Stimulated activated CD4-positive, alpha-beta T cell treated with anti-CD3 and anti-CD28 coated beads, Interleukin-1b, Interleukin-23, amount 100 ng/mL, for 24 hours (primary cell): ENCODE measurements at regions not wholly inside any gene's neighbourhood (a gene's known extent, or its start where the extent isn't known, plus 50 kb on each side); places are given as distances from the start of the nearest gene placed in this dataset.

Experiments
- DNase-seq, 4 experiments: peaks; one replicate each; pipeline ENCODE4 v3.0.0-alpha.2; 2020; ENCODE audit warnings: low read depth in 4 of 4, low spot score in 1 of 4

- no peak for DNase-seq
Measured at GRCh38 chr5:116944183-116944582, 369.6 kb upstream of the SEMA6A start.

DNA sequence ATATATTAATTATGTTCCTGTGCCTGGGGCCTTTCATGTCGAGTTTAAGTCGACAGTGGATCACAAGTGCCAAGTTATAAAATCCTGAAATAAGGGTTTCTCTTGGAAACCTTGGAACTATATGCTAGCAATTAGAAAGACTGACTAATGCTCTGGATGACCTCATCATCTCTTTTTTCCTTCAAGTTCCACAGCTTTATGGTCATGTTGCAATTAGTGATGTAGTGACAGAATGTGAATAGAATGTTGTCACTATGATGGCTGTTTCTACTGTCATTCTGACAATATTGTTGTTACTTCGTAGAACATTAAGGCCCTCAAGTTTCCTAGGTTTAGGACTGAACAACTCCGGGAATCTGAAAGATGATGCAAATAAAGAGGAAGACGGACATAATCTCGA is 368.0 kb upstream of the SEMA6A start:
- no peak for DNase-seq

DNA sequence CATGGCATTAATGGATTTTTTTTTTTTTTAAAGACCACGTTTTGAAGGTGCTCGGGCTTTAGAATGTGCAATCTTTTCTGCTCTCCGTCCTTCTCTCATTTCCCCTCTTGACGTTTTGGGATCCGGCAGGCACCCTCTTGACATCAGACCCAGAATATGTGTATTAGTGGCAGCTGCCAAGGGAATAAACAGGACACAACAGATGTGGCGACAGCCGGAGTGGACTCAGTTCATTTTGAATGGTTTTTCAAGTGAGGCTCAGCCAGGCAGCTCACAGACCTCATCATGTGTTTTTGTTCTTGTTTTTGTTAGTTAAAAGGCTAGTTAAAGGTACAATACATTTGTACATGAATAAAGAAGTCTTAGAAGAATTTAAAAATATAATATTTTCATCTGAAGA is 365.0 kb upstream of the SEMA6A start:
- no peak for DNase-seq

- no peak for DNase-seq
Measured at GRCh38 chr5:116938488-116938887, 363.9 kb upstream of the SEMA6A start.

DNA sequence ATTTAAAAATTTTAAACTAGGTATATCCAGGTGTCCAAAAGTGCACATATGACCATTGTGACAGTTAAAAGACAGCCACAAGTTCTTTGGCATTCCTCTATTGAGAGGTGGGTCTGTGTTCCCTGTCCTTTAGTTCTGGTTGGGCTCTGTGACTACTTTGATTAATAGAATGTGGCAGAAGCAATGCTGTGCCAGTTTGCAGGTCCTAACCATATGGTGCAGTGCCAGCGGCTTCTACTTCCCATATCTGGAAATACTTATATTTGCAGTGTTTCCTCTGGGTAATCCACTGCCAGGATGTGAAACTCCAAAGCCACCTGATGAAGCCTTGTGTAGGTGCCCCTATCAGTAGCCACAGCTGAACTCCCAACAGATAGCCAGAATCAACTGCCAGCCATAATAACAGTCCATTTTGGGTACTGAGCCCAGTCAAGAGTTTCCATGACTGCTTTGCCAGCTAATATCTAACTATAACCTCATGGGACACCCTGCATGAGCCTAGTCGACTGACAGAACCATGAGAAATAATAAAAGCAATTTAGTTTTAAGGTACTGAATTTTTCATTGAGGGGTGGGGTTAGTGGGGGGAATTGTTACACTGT is 361.0 kb upstream of the SEMA6A start:
- no peak for DNase-seq

DNA sequence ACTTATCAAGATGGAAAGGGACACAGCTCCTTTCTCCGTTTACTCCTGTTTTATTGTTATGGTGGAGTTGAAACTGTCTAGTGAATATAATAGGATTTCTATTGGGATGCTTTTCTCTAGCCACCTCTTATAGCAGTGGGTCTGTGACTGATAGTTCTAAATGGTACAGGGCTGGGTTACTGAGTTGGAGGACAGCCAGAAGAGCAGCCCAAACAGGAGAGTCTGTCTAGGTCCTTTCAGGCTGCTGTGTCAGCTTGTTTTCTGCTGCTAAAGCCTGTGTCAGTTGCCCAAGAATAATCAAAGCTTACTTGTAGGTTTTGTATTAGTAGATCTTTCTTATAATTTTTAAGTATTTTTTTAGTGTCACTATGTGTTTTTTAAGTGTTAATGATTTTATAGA is 356.0 kb upstream of the SEMA6A start:
- DNase-seq: no peak

GRCh38 chr5:116923344-116923743 is 348.7 kb upstream of the SEMA6A start:
- no peak for DNase-seq

DNA sequence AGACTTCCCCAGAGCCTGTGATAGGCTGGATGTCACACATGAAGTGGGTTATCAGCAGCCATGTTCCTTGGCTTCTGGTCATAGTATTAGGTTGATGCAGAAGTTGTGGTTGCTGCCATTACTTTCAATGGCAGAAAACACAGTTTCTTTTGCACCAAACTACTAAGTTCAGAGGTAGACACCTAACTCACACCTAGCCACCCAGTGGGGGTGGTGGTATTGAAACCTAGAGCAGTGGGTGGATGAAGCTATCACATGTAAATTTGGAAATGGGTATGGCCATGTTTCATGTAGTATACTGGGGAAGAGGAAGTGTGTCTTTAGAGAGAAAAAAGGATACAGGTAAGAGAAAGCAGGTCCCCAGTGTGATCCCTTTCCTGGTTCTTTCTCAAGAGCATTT is 347.9 kb upstream of the SEMA6A start:
- DNase-seq: no peak

GRCh38 chr5:116914869-116915504 is 340.4 kb upstream of the SEMA6A start:
- no peak for DNase-seq

DNA sequence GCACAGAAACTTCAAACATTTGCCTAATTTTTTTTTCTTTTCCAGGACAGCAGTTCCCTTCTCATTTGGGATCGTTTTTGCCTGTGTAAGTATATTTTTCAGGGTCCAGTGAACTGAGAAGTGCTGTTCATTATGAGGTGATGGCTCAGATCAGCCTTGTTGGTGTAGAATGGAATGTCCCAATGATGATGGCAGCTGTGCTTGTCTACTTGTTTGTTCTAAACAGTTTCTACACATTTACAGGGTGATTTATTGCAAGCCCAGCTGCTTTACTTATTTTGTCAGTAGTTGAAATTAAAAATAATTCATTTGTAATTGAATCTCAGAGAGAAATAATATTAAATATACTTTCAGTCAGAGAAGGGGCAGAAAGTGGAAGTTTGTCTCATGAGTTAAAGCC is 337.6 kb upstream of the SEMA6A start:
- no peak for DNase-seq

- no peak for DNase-seq
Measured at GRCh38 chr5:116911074-116911473, 336.5 kb upstream of the SEMA6A start.

DNA sequence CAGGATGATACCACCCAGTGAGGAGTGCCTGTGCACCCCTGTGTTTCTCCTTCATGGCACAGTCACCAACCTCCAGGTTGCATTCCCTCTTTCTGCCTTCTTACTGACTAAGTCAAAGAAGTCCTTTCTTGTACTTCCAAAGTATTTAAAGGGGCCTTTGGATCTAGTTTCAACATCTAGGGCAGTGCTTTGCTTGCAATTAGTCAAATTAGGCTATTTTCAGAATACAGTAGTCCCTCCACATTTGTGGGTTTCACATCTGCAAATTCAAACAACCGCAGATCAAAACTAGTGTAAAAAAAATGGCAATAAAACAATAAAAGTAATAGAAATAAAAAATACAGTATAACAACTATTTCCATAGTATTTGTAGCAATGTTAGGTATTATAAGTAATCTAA is 333.9 kb upstream of the SEMA6A start:
- DNase-seq: no peak

- DNase-seq: no peak
Measured at GRCh38 chr5:116905885-116906284, 331.3 kb upstream of the SEMA6A start.

GRCh38 chr5:116900793-116901192 is 326.2 kb upstream of the SEMA6A start:
- DNase-seq: no peak

GRCh38 chr5:116898917-116899316 is 324.3 kb upstream of the SEMA6A start:
- no peak for DNase-seq

GRCh38 chr5:116897291-116897690 is 322.7 kb upstream of the SEMA6A start:
- no peak for DNase-seq

DNA sequence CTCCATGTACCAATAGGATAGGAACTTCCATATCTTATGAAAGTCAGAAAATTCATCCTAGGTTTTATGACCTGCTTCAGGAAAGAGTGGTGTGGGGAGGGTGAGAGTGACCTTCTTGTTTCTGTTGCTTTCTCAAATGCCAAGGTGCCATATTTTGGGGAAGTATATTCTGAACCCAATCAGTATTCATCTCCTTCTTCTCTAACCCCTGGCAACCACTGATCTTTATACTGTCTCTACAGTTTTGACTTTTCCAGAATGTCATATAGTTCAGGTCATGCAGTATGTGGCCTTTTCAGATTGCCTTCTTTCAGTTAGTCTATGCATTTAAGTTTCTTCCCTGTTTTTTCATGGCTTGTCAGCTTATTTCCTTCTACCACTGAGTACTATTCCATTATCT is 321.4 kb upstream of the SEMA6A start:
- no peak for DNase-seq

- no peak for DNase-seq
Measured at GRCh38 chr5:116892993-116893392, 318.4 kb upstream of the SEMA6A start.

- DNase-seq: no peak
Measured at GRCh38 chr5:116887104-116887503, 312.5 kb upstream of the SEMA6A start.

- no peak for DNase-seq
Measured at GRCh38 chr5:116885825-116886224, 311.2 kb upstream of the SEMA6A start.

GRCh38 chr5:116883875-116884274 is 309.3 kb upstream of the SEMA6A start:
- DNase-seq: no peak

DNA sequence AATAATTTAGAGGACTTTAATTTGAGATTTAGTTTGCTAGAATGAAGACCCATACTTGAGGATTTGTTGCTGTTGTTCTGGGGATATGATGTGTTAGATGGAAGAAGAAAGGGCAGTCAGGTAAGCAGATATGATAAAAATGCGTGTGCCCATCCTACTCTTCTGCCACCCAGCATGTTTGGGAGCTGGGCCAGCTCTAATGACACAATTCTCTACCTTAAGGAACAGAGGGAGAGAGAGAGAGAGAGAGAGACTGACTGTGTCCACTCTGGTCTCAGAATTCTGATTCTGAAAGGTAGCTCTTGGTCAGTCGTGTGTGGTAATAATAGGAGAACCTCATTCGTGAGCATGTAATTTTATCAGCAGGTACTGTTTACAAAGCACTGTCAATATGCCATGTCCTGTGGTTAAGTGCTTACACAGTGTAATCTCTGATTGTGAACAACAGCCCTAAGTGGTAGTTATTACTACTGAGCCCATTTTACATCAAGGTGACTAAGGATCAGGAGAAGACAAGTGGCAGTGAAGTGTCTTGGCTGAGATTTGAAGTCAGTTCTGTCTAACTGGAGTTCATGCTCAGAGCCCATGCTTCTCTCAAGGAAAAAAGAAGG is 307.4 kb upstream of the SEMA6A start:
- DNase-seq: no peak

DNA sequence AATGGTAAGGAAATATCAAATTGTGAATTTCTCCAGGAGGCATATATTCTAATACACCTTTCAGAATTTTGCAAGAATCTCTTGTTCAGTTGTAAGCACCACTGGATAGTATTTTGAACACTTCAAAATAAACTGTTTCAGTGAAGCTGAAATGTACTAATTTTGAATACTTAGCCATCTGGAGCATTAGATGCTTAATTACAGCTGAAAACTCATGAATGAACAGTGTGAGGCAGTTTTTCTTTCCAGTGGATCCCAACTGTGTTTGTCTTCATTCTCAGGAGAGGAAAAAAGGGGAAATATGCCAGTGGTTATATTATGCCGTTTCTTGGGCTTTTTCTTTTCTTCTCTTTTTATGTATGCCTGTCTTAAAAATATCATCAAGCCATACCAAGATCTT is 306.0 kb upstream of the SEMA6A start:
- no peak for DNase-seq
